ENCODE measurements at regions not wholly inside any gene's neighbourhood (a gene's known extent, or its start where the extent isn't known, plus 50 kb on each side); places are given as distances from the start of the nearest gene placed in this dataset.

- intact Hi-C loops (cut with micrococcal nuclease; ENCODE audit: unreplicated experiment) = no loop called here
- DNase-seq (ENCODE audit: low spot score) = no peak
- POLR2A ChIA-PET = no interaction called here
- no TSS peak for BruUV-seq (replicated peaks)
- Histone ChIP-seq H3K9me3 (ENCODE audit: low read length) (no peaks in the 10 kb centered on the region), H3K36me3 (ENCODE audit: insufficient read depth, low read length) (no peaks in the 10 kb centered on the region), H3K27ac (ENCODE audit: low read depth, low read length, poor library complexity, severe bottlenecking) (no peak overlapping the region), H4K20me1 (ENCODE audit: insufficient read depth, low read length) (no peaks in the 10 kb centered on the region), H2AFZ (ENCODE audit: low read length) (no peak overlapping the region), H3K9me2 (ENCODE audit: insufficient read depth, low read length) (no peaks in the 10 kb centered on the region), H3K79me2 (ENCODE audit: insufficient read depth, low read depth, low read length) (no peaks in the 10 kb centered on the region), H3K4me2 (ENCODE audit: low read length) (no peak overlapping the region), H3K4me1 (ENCODE audit: insufficient read depth, low read length, poor library complexity, severe bottlenecking) (no peaks in the 10 kb centered on the region), H3K4me3 (ENCODE audit: low read depth, low read length, poor library complexity, severe bottlenecking) (no peak overlapping the region)
- no peak for TF ChIP-seq CTCF (conservative IDR thresholded peaks at IDR 0.05; ENCODE audit: low read length)
- TF ChIP-seq EZH2phosphoT487 (IDR thresholded peaks at IDR 0.05; ENCODE audit: borderline replicate concordance, low read depth, low read length) = no peak
- CTCF ChIA-PET (ENCODE audit: unreplicated experiment) = no interaction called here
These were observed 61.7 kb upstream of the SLC22A23 start for GRCh38 chr6:3518356-3519190.

GRCh38 chr6:3517350-3517749 is 60.5 kb upstream of the SLC22A23 start:
- no peak overlapping the region for H3K4me3 ChIP-seq (ENCODE audit: low read depth, low read length, poor library complexity, severe bottlenecking)
- BruUV-seq (replicated peaks) = no TSS peak
- H3K27ac ChIP-seq (ENCODE audit: low read depth, low read length, poor library complexity, severe bottlenecking) = no peak overlapping the region
- intact Hi-C loops (cut with micrococcal nuclease; ENCODE audit: unreplicated experiment) = no loop called here
- no peak overlapping the region for H2AFZ ChIP-seq (ENCODE audit: low read length)
- no peak overlapping the region for H3K4me2 ChIP-seq (ENCODE audit: low read length)
- no peak for DNase-seq (ENCODE audit: low spot score)
- H3K9me2 ChIP-seq (ENCODE audit: insufficient read depth, low read length) = no peaks in the 10 kb centered on the region
- H3K79me2 ChIP-seq (ENCODE audit: insufficient read depth, low read depth, low read length) = no peaks in the 10 kb centered on the region
- no peaks in the 10 kb centered on the region for H3K4me1 ChIP-seq (ENCODE audit: insufficient read depth, low read length, poor library complexity, severe bottlenecking)
- no peaks in the 10 kb centered on the region for H3K9me3 ChIP-seq (ENCODE audit: low read length)
- H3K36me3 ChIP-seq (ENCODE audit: insufficient read depth, low read length) = no peaks in the 10 kb centered on the region
- POLR2A ChIA-PET = interaction anchor here (0.7 kb wide), 1 partner anchor 81 kb away, joined by 3 read pairs; no protein-coding TSS in a partner anchor
- CTCF ChIA-PET (ENCODE audit: unreplicated experiment) = no interaction called here
- TF ChIP-seq CTCF (conservative IDR thresholded peaks at IDR 0.05; ENCODE audit: low read length) (no peak), EZH2phosphoT487 (IDR thresholded peaks at IDR 0.05; ENCODE audit: borderline replicate concordance, low read depth, low read length) (no peak)
- no peaks in the 10 kb centered on the region for H4K20me1 ChIP-seq (ENCODE audit: insufficient read depth, low read length)

- no peak overlapping the region for H3K4me2 ChIP-seq (ENCODE audit: low read length)
- TF ChIP-seq EZH2phosphoT487 (IDR thresholded peaks at IDR 0.05; ENCODE audit: borderline replicate concordance, low read depth, low read length) (no peak), CTCF (conservative IDR thresholded peaks at IDR 0.05; ENCODE audit: low read length) (no peak)
- CTCF ChIA-PET (ENCODE audit: unreplicated experiment) = no interaction called here
These were observed 59.2 kb upstream of the SLC22A23 start for GRCh38 chr6:3516092-3516491.

More at GRCh38 chr6:3516092-3516491, 59.2 kb upstream of the SLC22A23 start:
- Histone ChIP-seq H3K79me2 (ENCODE audit: insufficient read depth, low read depth, low read length) (no peaks in the 10 kb centered on the region), H3K4me3 (ENCODE audit: low read depth, low read length, poor library complexity, severe bottlenecking) (no peak overlapping the region), H3K4me1 (ENCODE audit: insufficient read depth, low read length, poor library complexity, severe bottlenecking) (no peaks in the 10 kb centered on the region), H3K9me3 (ENCODE audit: low read length) (no peaks in the 10 kb centered on the region), H3K27ac (ENCODE audit: low read depth, low read length, poor library complexity, severe bottlenecking) (no peak overlapping the region), H3K36me3 (ENCODE audit: insufficient read depth, low read length) (no peaks in the 10 kb centered on the region), H2AFZ (ENCODE audit: low read length) (no peak overlapping the region), H4K20me1 (ENCODE audit: insufficient read depth, low read length) (no peaks in the 10 kb centered on the region), H3K9me2 (ENCODE audit: insufficient read depth, low read length) (no peaks in the 10 kb centered on the region)
- POLR2A ChIA-PET = interaction anchor here (0.6 to 0.7 kb wide), 2 partner anchors 8 to 1642 kb away, joined by 3 to 5 read pairs; no protein-coding TSS in a partner anchor
- no TSS peak for BruUV-seq (replicated peaks)
- no peak for DNase-seq (ENCODE audit: low spot score)
- intact Hi-C loops (cut with micrococcal nuclease; ENCODE audit: unreplicated experiment) = no loop called here

Measured in OCI-LY7 (cell line).